ENCODE measurements at regions not wholly inside any gene's neighbourhood (a gene's known extent, or its start where the extent isn't known, plus 50 kb on each side); places are given as distances from the start of the nearest gene placed in this dataset.

GRCh38 chr11:86150847-86151173, 81.9 kb upstream of the PICALM start:
- no peak for TF ChIP-seq TAF1 (IDR thresholded peaks at IDR 0.05; ENCODE audit: borderline replicate concordance, low read depth, low read length)
- TF ChIP-seq CTCF (IDR thresholded peaks at IDR 0.05), result no peak
- TF ChIP-seq FOXM1 (IDR thresholded peaks at IDR 0.05; ENCODE audit: low read depth), result no peak
- no peak for TF ChIP-seq REST (IDR thresholded peaks at IDR 0.05; ENCODE audit: low read depth, low read length)
- TF ChIP-seq NRF1 (IDR thresholded peaks at IDR 0.05; ENCODE audit: low read depth, low read length), result no peak
- no peak for TF ChIP-seq MAX (IDR thresholded peaks at IDR 0.05; ENCODE audit: low read depth)
- TF ChIP-seq POLR2AphosphoS5 (IDR thresholded peaks at IDR 0.05; ENCODE audit: low read depth, low read length), result no peak
- no peak for TF ChIP-seq SMC3 (IDR thresholded peaks at IDR 0.05; ENCODE audit: low read depth, low read length)
- no peak for TF ChIP-seq RAD21 (IDR thresholded peaks at IDR 0.05; ENCODE audit: low read length)
- no peak for TF ChIP-seq GABPA (IDR thresholded peaks at IDR 0.05; ENCODE audit: low read depth)

All from SK-N-SH (cell line).